Stomach (tissue), 8 donors: ENCODE measurements at regions not wholly inside any gene's neighbourhood (a gene's known extent, or its start where the extent isn't known, plus 50 kb on each side); places are given as distances from the start of the nearest gene placed in this dataset.

Source experiments
- DNase-seq, 2 donors: peaks; one replicate each; pipeline versions ENCODE4 v3.0.0 to v3.0.0-alpha.2; 2013 to 2019
- H3K27ac ChIP-seq, 5 donors: fragments of 200-600 bp in 4 of 5; sonication (generic) in 4 of 5; one replicate each; pipeline ENCODE4 v1.5.1; 2013 to 2019; ENCODE audit warnings: mild to moderate bottlenecking in 1 of 5, moderate library complexity in 1 of 5
- H3K27me3 ChIP-seq, 3 donors: fragments of 200-600 bp; sonication (generic); one replicate each; pipeline ENCODE4 v1.5.1; 2017 to 2019; ENCODE audit warnings: mixed run types in 1 of 3
- H3K36me3 ChIP-seq, 4 donors: fragments of 200-600 bp; sonication (generic); 1 replicate in 3 of 4; 2 replicates in 1 of 4; pipeline ENCODE4 v1.5.1; 2016 to 2019
- H3K4me1 ChIP-seq, 4 donors: fragments of 200-600 bp; sonication (generic); one replicate each; pipeline ENCODE4 v1.5.1; 2016 to 2019
- H3K4me3 ChIP-seq, 4 donors: fragments of 200-600 bp; sonication (generic) in 3 of 4; one replicate each; pipeline ENCODE4 v1.5.1; 2016 to 2019; ENCODE audit warnings: mild to moderate bottlenecking in 1 of 4
- H3K9me3 ChIP-seq, 4 donors: fragments of 200-600 bp; sonication (generic); one replicate each; pipeline ENCODE4 v1.5.1; 2016 to 2019
- CTCF ChIP-seq, 7 experiments: fragments of 450-650 bp in 4 of 7; fragments of 200-600 bp in 3 of 7; sonication (generic) in 3 of 7; IDR thresholded peaks; one replicate each; pipeline ENCODE4 v1.5.1; 2016 to 2019; ENCODE audit warnings: antibody characterized with exemption in 7 of 7, control low read depth in 2 of 7, mild to moderate bottlenecking in 1 of 7
- EP300 ChIP-seq: sonication (generic); formaldehyde crosslinking; IDR thresholded peaks from one replicate; pipeline ENCODE4 v1.6.1; 2017; ENCODE audit warnings: antibody characterized with exemption
- POLR2A ChIP-seq, 4 donors: fragments of 450-650 bp; IDR thresholded peaks; one replicate each; pipeline ENCODE4 v1.6.1; 2016; ENCODE audit warnings: antibody characterized with exemption in 4 of 4, control low read depth in 2 of 4, mild to moderate bottlenecking in 1 of 4, moderate library complexity in 1 of 4
- POLR2AphosphoS5 ChIP-seq, 3 donors: sonication (generic); formaldehyde crosslinking; IDR thresholded peaks; one replicate each; pipeline ENCODE4 v1.6.1; 2016; ENCODE audit warnings: antibody characterized with exemption in 3 of 3
- WGBS, 5 donors: extraction: QIAGEN DNeasy Blood & Tissue Kit in 3 of 5; methylation state at CpG; one replicate each; pipeline versions ENCODE4 v1.1.5 to v1.1.7; 2013 to 2018; 5-methylcytosine and 5-hydroxymethylcytosine counted together
- intact Hi-C: fragments of 100-400 bp; cut with DNase I; formaldehyde crosslinking; loops from one replicate; pipeline ENCODE4 v1.15.1; 2023; ENCODE audit warnings: low total_unique reads
- donor health status: healthy with polysubstance abuse.
- donor health status: Bipolar disorder and iron deficiency.
- donor health status: healthy.

GRCh38 chr17:14792746-14793145, 472.4 kb downstream of the PMP22 start:
- TF ChIP-seq POLR2AphosphoS5 (IDR thresholded peaks at IDR 0.05): peak in 2 of 3 donors; percentile 12 to 51
- no peak for TF ChIP-seq CTCF (IDR thresholded peaks at IDR 0.05)

GRCh38 chr17:14791221-14791620, 473.9 kb downstream of the PMP22 start:
- H3K9me3 ChIP-seq: no peaks in the 10 kb centered on the region
- no peaks in the 10 kb centered on the region for H3K36me3 ChIP-seq
- peaks cover 0 to 12% (median 0%) of the 10 kb centered on the region in 3 donors for H3K27me3 ChIP-seq
- no peak for DNase-seq
- no peak for TF ChIP-seq POLR2AphosphoS5 (IDR thresholded peaks at IDR 0.05)
- TF ChIP-seq POLR2A (IDR thresholded peaks at IDR 0.05): no peak
- TF ChIP-seq EP300: no peak
- TF ChIP-seq CTCF (IDR thresholded peaks at IDR 0.05): no peak
- no peak overlapping the region for H3K27ac ChIP-seq
- intact Hi-C loops: no loop called here
- 52 to 62% (median 55%) methylated on average over 6 of the region's 6 CpGs for WGBS, 5 donors
- H3K4me1 ChIP-seq: peaks cover 0 to 10% (median 4%) of the 10 kb centered on the region in 4 donors
- H3K4me3 ChIP-seq: no peak overlapping the region

More at GRCh38 chr17:14792746-14793145, 472.4 kb downstream of the PMP22 start:
- peaks cover 0 to 21% (median 4%) of the 10 kb centered on the region in 4 donors for H3K4me1 ChIP-seq
- 56 to 80% (median 74%) methylated on average over 10 of the region's 10 CpGs for WGBS, 5 donors
- no peaks in the 10 kb centered on the region for H3K9me3 ChIP-seq
- intact Hi-C loops: no loop called here
- peaks cover 0 to 12% (median 0%) of the 10 kb centered on the region in 3 donors for H3K27me3 ChIP-seq
- peak overlapping the region in 1 of 5 donors; percentile 29 for H3K27ac ChIP-seq
- H3K36me3 ChIP-seq: no peaks in the 10 kb centered on the region
- no peak overlapping the region for H3K4me3 ChIP-seq
- peak in 1 of 2 donors; percentile 73 for DNase-seq

GRCh38 chr17:14790521-14790920, 474.6 kb downstream of the PMP22 start:
- Histone ChIP-seq H3K27me3 (peaks cover 0 to 12% (median 0%) of the 10 kb centered on the region in 3 donors), H3K4me3 (no peak overlapping the region), H3K27ac (no peak overlapping the region), H3K4me1 (peaks cover 0 to 10% (median 4%) of the 10 kb centered on the region in 4 donors), H3K36me3 (no peaks in the 10 kb centered on the region), H3K9me3 (no peaks in the 10 kb centered on the region)
- DNase-seq: peak in 1 of 2 donors; percentile 26
- WGBS, 5 donors: 19 to 36% (median 33%) methylated on average over 4 of the region's 4 CpGs
- intact Hi-C loops: no loop called here
- no peak for TF ChIP-seq CTCF (IDR thresholded peaks at IDR 0.05)
- TF ChIP-seq POLR2A (IDR thresholded peaks at IDR 0.05): no peak
- TF ChIP-seq POLR2AphosphoS5 (IDR thresholded peaks at IDR 0.05): no peak
- no peak for TF ChIP-seq EP300

- WGBS, 5 donors: 69 to 89% (median 84%) methylated on average over 4 to 5 of the region's 5 CpGs
- Histone ChIP-seq H3K9me3 (no peaks in the 10 kb centered on the region), H3K4me1 (no peaks in the 10 kb centered on the region), H3K36me3 (no peaks in the 10 kb centered on the region), H3K27me3 (peaks cover 0 to 13% (median 0%) of the 10 kb centered on the region in 3 donors), H3K27ac (no peak overlapping the region), H3K4me3 (no peak overlapping the region)
- TF ChIP-seq CTCF (IDR thresholded peaks at IDR 0.05): peak in 1 of 7 experiments; percentile 7
- TF ChIP-seq EP300: no peak
- no peak for TF ChIP-seq POLR2AphosphoS5 (IDR thresholded peaks at IDR 0.05)
- TF ChIP-seq POLR2A (IDR thresholded peaks at IDR 0.05): no peak
- peak in 1 of 2 donors; percentile 19 for DNase-seq
- intact Hi-C loops: no loop called here
Measured at GRCh38 chr17:14784997-14785696, 480.0 kb downstream of the PMP22 start.
